ENCODE measurements at regions not wholly inside any gene's neighbourhood (a gene's known extent, or its start where the extent isn't known, plus 50 kb on each side); places are given as distances from the start of the nearest gene placed in this dataset.
A peak's percentile ranks its signal among the peaks of the same experiment; 100 is the strongest.

- DNase-seq (ENCODE audit: low read depth): no peak
Observed at GRCh38 chr2:2493496-2493895, 162.4 kb upstream of the MYT1L start.

DNA sequence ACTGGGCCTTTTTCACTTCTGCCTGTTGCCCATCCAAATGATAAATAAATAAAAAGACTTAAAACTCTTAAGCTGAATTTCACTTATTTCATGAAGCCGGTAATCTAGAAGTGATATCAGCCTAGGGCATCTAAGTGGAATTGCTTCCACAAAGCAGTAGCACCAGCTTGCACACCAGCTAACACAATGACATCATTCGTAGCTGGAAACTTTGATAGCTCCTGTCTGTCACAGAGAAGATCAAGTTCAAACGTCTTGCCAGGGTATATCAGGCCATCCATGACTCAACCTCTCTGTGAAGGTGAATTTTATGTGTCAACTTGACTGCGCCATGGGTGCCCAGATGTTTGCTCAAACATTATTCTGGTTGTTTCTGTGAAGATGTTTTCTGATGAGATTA is 161.7 kb upstream of the MYT1L start:
- DNase-seq (ENCODE audit: low read depth): no peak

DNA sequence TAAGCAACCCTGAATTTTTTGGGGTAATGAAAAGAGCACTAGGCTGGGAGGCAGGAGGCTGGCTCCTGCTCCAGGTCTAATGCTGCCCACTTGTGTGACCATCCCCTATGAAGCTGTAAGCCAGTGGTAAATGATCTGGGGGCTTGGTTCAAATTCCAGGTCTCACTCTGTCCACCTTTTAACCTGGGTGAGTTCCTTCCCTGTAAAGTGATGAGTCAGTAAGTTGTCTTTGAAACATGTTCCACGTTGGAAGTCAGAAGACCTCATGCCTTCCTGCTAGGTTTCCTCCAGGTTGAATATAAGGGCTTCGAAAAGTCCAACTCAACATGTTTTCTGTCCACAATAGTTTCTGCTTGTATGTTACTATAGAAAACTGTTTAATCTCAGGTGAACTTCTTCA is 160.9 kb upstream of the MYT1L start:
- no peak for DNase-seq (ENCODE audit: low read depth)

- DNase-seq (ENCODE audit: low read depth): no peak
Observed at GRCh38 chr2:2484301-2484700, 153.2 kb upstream of the MYT1L start.

GRCh38 chr2:2482851-2483250 is 151.8 kb upstream of the MYT1L start:
- DNase-seq (ENCODE audit: low read depth): no peak

DNA sequence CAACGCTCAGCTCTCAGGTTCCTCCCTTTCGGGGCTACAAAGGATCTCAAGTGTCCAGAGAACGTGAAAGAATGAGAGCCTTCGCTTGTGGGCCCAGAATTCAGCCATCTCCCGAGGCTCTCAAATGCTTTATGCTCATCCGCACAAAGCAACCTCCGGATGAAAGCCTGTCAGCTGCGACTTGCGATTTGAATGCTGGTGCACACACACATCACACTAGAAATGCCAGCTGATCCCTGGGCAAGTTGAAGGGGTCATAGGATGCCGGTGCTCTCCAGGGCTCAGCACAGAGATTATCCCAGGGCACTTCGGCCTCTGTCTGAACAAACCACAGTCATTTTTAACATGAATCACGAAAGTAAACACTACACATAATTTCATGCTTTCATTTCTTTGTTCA is 141.8 kb upstream of the MYT1L start:
- peak; percentile 20 for DNase-seq (ENCODE audit: low read depth)

GRCh38 chr2:2472044-2472443 is 141.0 kb upstream of the MYT1L start:
- no peak for DNase-seq (ENCODE audit: low read depth)

DNA sequence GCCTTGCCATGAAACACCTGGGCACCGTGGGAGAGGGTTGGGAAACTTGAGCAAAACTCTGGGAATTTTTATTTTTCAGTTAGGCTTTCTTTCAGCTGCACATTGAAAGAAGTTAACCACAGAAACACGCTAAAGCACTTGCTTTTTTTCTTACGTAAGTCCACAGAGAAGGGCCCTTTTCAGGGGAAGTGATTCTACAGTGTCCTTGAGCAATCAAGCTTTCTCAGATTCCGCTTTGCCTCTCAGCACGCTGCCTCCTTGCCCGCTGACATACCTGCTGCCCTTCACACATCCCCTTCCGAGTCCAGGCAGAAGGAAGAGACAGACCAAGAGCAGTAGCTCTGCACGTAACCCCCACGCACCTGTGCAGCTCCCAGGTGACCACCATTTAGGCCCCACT is 135.5 kb upstream of the MYT1L start:
- DNase-seq (ENCODE audit: low read depth): no peak

DNA sequence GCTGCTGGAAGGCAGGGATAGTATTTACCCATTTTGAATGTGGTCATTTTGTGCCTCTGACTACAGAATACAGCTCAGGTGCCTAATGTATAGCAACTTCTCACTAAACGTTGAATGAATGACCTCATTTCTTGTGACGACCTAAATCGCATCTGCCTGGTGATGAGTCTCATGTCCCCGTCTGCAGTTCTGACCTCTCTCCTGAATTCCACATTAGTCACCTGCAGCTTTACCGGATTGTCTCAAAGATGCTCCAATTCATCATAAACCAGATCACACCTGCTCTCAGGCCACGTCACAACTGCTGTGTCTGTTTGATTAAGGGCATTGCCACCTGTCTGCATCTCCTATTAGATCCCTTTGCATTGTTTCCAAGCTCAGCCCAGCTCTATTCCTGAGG is 133.6 kb upstream of the MYT1L start:
- DNase-seq (ENCODE audit: low read depth): peak; percentile 19

DNA sequence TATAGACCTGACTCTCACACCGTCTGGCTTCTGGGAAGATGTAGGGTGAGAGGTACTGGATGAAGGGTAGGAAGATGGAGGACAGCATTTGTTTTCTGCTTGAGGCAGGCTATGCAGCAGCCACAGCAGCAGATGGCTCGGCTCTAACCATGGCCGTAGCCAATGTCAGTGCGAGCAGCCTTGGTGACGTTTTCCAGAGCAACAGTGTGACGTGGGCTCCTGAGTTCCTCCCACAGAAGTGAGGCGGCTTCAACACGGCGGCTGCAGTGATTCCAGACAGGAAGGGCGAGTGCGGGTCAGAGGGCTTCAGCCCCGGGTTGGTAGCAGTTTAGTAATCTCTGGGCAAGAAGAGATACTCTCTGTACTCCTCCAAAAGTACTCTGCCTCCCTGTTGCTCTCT is 133.0 kb upstream of the MYT1L start:
- DNase-seq (ENCODE audit: low read depth): peak; percentile 69

- peak; percentile 85 for DNase-seq (ENCODE audit: low read depth)
Observed at GRCh38 chr2:2456721-2457120, 125.6 kb upstream of the MYT1L start.

- peak; percentile 32 for DNase-seq (ENCODE audit: low read depth)
Observed at GRCh38 chr2:2455151-2455550, 124.1 kb upstream of the MYT1L start.

GRCh38 chr2:2452961-2453360 is 121.9 kb upstream of the MYT1L start:
- DNase-seq (ENCODE audit: low read depth): no peak

DNA sequence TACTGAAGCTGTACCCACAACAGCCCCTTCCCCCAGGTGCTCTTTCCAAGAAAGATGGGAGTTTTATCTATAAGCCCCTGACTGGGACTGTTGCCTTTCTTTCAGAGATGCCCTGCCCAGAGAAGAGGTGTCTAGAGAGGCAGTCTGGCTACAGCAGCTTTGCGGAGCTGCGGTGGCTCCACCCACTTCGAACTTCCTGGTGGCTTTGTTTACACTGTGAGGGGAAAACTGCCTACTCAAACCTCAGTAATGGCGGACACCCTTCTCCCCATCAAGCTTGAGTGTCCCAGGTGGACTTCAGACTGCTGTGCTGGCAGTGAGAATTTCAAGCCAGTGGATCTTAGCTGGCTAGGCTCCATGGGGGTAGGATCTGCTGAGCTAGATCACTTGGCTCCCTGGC is 120.2 kb upstream of the MYT1L start:
- peak; percentile 12 for DNase-seq (ENCODE audit: low read depth)

DNA sequence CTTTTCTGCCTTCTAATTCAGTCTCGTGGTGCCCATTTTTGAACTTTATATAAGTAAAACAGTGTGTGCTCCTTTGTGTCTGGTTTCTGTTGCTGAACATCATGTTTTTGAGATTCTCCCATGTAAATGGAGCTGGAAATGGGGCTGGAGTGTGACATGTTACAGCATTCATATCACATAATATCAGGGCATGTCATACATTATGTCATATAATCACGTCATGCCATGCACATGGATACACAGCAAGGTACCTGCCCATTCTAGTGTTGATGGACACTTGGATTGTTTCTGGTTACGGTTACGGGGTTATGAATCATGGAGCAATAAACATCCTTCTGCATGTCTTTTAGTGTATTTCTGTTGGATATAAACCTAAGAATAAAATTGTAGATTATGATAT is 117.1 kb upstream of the MYT1L start:
- DNase-seq (ENCODE audit: low read depth): no peak

- no peak for DNase-seq (ENCODE audit: low read depth)
Observed at GRCh38 chr2:2422621-2423020, 91.5 kb upstream of the MYT1L start.

DNA sequence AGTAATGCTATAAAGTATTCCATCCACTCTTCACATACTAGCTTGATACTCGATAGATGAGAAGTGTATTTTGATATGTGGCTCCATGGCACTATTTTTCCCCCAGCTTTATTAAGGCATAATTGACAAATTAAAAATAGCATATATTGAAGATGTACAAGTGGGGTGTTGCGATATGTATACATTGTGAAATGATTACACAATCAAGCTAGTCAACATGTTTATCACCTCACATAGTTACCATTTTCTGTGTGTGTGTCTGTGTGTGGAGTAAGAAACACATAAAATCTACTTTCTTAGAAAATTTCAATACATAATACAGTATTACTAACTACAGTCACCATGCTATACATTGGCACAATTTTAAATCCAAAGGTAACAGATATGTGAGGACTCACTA is 82.5 kb upstream of the MYT1L start:
- no peak for DNase-seq (ENCODE audit: low read depth)

DNA sequence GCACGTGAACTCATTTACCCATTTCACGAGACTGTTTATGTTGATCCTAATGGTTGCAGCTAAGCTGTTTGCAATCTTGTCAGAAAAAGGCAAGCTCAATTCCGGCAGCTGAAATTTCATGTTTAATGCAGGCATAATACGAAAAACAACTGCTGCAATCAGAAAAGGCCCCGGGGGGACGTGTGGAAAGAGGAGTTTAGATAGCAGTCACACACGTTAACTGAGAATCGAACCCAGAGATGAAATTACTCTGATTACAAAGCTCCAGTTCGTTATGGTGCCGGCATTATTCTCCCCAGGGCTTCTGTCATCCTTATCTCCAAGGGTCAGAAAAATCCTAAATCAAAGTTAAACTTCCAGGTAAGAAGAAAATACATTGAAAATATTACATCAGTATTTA is 79.9 kb upstream of the MYT1L start:
- no peak for DNase-seq (ENCODE audit: low read depth)

- no peak for DNase-seq (ENCODE audit: low read depth)
Observed at GRCh38 chr2:2409481-2409880, 78.4 kb upstream of the MYT1L start.

DNA sequence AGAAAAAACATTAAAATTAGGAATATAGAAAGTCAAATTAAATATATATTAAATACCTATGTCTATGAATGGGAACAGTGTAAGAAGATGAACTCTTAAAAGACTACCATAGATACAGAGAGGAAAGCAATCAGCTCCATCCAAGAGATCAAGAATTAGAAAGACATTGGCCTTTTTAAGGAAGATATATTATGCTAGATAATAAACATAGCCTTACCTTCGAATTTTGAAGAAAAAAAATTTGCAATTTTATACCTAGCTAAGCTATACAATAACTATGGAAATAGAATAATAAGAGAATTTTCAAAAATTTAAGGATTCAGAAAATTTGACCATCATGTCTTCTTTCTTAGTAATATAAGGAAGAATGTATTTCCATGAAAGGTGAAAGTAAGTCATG is 74.7 kb upstream of the MYT1L start:
- no peak for DNase-seq (ENCODE audit: low read depth)

DNA sequence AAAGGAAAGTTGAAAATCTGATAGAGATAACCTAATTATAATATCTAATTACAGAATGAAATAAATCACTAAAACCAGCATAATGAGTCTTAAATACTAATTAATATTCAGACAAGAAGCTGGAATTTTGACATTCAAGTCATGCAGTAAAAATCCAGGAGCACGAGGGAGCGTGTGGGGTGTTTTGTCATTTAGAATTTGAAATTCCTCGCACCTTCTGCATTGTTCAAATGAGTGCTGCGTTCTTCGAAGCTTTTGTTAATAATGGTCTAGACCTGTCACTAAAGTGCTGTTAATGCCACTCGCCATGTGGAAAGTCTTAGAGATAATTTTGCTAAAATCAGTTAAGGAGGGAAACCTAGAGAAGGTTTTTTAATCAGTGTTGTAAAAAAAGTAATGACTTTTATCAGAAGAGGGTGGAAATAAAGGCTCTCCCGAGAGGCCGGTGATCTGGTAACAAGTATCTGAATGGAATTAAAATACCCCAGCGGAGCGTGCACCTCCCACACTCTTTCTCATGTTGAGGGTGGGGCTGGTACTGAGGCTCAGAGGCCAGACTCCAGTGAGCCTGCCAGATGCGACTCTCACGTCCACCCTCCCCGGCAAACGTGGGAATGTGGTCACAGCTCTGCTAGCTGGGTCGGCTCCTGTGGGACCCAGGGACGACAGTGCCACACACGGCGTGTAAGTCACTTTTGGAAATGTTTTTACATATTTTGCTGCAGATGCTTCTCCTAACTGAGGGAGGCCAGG is 69.4 kb upstream of the MYT1L start:
- peak; percentile 9 for DNase-seq (ENCODE audit: low read depth)

DNA sequence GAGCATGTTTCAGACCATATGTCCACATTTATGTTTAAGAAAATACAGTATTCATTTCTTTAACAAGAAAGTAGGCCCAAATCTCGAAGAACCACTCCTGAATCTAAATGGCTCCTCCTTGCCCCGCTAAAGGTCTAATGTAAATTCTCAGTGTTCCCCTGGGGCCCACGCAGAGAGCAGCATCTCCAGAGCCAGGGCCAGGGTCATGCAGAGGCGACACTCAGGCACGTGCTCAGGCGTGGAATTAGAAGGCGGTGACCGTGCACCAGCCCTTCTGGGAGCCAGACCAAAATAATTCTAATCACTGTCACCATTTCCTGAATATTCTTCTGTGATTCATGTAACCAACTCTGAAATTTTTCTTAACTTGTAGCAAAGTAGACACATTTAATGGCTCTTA is 68.3 kb upstream of the MYT1L start:
- DNase-seq (ENCODE audit: low read depth): no peak

GRCh38 chr2:2392332-2392731 is 61.3 kb upstream of the MYT1L start:
- DNase-seq (ENCODE audit: low read depth): no peak

- DNase-seq (ENCODE audit: low read depth): no peak
Observed at GRCh38 chr2:2389215-2389614, 58.1 kb upstream of the MYT1L start.
